ENCODE measurements at regions not wholly inside any gene's neighbourhood (a gene's known extent, or its start where the extent isn't known, plus 50 kb on each side); places are given as distances from the start of the nearest gene placed in this dataset.

GRCh38 chr6:155967322-155967721 is 511.7 kb upstream of the NOX3 start:
- no peak for DNase-seq

- no peak for DNase-seq
Measured at GRCh38 chr6:155964544-155964943, 508.9 kb upstream of the NOX3 start.

GRCh38 chr6:155962276-155962675 is 506.6 kb upstream of the NOX3 start:
- DNase-seq, result no peak

- DNase-seq, result no peak
Measured at GRCh38 chr6:155959898-155960495, 504.4 kb upstream of the NOX3 start.

- no peak for DNase-seq
Measured at GRCh38 chr6:155958550-155958949, 502.9 kb upstream of the NOX3 start.

- no peak for DNase-seq
Measured at GRCh38 chr6:155955038-155955437, 499.4 kb upstream of the NOX3 start.

DNA sequence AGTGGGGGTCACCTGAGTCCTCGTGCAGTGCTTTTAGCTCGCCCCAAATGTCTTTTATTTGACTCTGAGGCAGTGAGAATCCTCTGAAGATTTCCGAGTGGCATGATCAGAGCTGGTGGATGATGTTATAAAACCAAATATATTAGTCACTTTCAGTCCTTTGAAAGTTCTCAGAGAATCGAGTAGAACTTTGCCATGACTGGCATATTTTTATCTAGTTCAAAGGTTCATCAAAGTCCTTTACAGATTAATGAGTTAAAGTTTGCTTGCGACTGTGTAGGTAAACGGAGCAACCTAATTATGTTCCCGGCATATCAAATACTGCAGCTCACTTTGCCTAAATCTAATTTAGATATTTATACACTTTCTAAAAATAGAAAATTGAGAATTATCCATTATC is 498.5 kb upstream of the NOX3 start:
- no peak for DNase-seq

DNA sequence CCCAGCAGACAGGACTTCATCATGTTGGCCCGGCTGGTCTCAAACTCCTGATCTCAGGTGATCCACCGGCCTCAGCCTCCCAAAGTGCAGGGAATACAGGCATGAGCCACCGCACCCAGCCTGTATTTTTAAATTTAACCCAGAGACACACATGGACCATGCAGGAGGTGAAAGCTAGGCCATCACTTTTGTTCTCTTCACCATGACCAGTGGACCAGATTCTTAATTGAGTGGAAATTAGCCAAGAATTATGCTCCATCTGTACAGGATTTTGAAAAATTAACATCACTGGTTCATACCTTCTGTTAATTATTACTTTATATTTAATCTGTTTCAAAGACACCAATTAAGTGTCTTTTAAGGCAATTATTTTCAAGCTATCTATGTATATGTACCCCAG is 493.6 kb upstream of the NOX3 start:
- no peak for DNase-seq

GRCh38 chr6:155946860-155947259 is 491.2 kb upstream of the NOX3 start:
- no peak for DNase-seq

DNA sequence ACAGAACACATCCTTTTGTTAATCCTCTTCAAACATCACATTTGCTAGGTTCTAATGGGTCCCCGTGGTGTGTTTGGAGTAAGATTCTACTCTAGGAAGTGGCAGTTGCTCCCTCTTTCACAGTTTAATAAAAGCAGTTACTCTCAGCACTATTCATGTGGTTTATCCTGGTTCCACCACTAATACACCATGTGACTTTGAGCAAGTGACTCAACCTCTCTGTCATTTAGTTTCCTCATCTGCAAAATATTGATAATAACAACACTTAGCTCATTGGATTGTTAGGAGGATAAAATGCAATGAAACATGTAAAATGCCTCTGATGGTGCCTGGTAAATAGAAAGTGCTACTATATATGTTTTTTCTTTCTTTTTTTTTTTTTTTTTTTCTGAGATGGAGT is 488.0 kb upstream of the NOX3 start:
- no peak for DNase-seq

- no peak for DNase-seq
Measured at GRCh38 chr6:155939253-155939652, 483.6 kb upstream of the NOX3 start.

GRCh38 chr6:155936551-155936950 is 480.9 kb upstream of the NOX3 start:
- no peak for DNase-seq

- DNase-seq, result no peak
Measured at GRCh38 chr6:155936127-155936526, 480.5 kb upstream of the NOX3 start.

DNA sequence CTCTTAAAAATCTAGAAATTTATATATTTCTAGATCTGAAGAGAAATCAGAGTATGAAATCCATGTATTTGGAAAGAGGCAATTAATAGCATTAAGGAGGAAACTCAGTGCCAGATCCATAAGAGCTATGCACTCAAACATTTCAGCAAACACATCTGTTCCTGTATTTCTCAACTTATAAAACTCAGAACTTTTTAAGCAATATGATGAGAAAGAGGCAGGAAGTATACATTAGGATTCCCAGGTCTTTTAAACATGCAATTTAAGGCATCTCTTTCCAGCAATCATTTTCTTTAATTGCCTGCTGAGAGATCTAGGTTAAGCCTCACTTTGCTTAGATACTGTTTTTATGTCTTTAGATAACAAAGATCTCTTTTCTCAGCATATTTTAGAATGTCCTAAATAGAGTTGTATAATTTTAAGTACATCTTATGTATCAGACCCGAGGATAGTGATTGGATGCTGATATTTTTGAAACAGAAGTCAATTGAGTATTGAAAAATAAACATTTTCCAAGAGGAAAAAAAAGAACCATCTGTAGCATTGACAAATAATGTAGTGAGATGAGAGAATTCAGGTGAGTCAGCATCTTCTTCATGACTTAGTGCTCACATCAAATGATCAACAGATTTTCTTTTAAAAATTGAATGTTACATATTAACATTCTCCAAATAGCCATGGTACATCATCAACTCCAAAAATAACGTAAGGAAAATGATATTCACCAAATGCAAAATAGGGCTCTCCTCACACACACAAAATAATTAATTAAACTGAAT is 461.4 kb upstream of the NOX3 start:
- DNase-seq, result no peak

DNA sequence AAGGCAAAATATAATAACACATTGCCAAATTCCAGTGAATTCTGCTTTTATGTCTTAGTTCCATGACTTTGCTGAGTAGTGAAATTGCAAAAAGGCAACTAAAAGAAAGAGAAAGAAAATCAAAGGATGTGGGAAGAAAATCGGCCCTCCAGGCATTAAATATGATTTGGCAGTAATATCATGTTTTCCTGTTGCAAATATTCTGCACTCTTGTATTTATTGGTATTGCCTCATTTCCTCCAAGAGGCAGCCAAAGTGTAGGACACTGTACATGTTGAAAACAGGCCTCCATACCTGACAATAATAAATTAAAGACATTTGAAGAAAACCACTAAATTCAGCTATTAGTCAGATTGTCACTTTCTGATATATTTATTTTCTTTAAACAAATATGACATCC is 460.0 kb upstream of the NOX3 start:
- no peak for DNase-seq

DNA sequence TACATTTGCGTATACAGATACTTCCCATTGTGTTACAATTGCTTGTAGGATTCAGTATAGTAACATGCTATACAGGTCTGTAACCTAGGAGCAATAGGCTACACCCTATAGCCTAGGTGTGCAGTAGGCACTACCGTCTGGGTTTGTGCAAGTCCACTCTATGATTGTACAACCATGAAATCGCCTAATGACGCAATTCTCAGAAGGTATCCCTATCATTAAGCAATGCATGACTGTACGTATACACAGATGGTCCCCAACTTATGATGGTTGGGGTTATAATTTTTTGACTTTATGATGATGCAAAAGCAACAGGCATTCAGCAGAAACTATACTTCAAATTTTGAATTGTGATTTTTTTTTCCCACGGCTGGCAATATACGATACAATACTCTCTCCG is 458.2 kb upstream of the NOX3 start:
- DNase-seq, result no peak

DNA sequence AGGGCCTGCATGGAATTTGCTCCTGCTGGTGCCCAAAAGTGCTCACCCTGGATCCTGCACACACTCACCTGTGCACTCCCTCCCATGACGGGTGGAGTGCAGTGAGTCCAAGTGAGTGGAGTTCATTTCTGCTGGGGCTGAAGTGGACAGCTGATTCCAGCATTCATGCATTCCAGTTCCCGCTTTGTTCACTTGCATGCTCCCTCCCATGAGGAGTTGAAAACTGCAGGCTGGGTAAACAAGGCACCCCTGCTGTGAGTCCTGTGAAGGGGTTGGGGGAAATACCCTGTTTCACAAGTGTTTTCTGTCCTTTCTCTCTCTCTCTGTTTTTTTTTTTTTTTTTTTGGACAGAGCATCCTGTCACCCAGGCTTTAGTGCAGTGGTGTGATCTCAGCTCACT is 454.1 kb upstream of the NOX3 start:
- no peak for DNase-seq

DNA sequence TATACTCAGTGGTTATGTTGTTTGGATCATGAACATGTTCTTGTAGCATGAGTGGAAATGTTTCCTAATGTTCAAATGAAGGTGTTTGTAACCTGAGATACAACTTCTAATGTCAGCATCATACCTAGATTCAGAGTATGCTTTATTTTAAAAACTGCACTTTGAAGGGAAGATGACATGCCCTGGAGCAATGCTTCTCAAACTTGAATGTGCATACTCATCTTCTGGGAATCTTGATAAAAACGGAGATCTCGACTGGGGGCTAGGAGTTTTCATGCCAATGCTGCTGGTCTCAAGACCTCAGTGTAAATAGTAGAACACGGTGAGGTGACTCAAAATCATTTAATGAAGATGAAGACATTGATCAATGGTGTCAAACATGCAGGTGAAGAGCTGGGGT is 440.0 kb upstream of the NOX3 start:
- no peak for DNase-seq

DNA sequence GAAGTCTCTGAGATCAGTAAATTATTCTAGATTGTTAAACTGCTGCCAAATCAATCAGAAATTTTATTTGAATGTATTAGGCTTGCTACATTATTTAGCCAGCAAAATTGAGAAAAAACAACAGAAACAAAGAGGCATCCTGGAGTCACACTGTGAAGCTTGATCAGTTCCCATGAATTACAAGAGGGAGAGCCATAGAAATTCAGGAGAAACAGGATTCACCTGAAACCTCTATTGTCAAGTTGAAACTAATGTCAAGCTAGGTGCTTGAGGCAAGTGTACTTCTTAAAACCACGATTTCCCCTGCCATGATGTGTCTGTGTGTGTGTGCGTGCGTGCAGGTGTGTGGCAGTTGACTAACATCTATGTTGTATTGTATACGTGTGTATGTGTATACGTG is 439.1 kb upstream of the NOX3 start:
- no peak for DNase-seq

DNA sequence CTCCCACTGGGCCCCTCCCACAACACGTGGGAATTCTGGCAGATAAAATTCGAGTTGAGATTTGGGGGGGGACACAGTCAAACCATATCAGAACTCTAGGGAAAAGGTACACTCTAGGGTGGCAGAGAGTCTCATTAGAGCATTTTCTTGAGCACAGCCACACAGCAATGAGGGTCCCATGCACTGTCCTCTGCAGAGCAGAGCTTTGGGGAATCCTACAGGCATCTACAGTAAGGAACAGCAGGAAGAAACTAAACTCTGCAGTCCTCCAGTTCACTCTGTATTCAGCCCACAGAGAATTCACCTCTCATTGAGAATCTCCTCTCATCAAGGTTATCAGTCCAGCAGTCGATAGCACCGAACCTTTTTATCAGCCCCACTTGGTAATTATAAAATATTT is 438.6 kb upstream of the NOX3 start:
- DNase-seq, result no peak

- no peak for DNase-seq
Measured at GRCh38 chr6:155890409-155890808, 434.8 kb upstream of the NOX3 start.

DNA sequence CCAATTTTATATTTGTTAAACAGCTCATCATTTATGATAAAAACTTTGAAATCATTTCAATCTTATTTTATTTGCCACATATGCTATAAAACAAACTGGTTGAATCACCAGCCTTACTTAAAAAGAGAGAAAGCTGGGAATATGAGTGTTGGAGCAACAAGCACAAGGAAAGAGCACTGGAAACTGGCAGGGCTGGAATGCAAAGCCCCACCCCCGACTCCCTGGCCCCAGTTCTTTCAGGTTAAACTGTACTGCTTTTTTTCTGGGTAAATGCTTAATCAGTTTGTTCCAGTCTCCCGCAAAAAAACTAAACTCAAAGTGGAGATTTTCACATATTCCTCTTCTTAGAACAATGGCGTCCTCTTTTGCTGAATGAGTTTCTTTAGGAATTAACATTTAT is 433.8 kb upstream of the NOX3 start:
- no peak for DNase-seq

- no peak for DNase-seq
Measured at GRCh38 chr6:155887421-155887820, 431.8 kb upstream of the NOX3 start.

- no peak for DNase-seq
Measured at GRCh38 chr6:155883741-155884140, 428.1 kb upstream of the NOX3 start.

- DNase-seq, result no peak
Measured at GRCh38 chr6:155883334-155883731, 427.7 kb upstream of the NOX3 start.

All from activated CD8-positive, alpha-beta memory T cell treated with anti-CD3 and anti-CD28 coated beads for 24 hours (primary cell).